DND-41 (cell line): ENCODE measurements at regions not wholly inside any gene's neighbourhood (a gene's known extent, or its start where the extent isn't known, plus 50 kb on each side); places are given as distances from the start of the nearest gene placed in this dataset.

Experiments used
- ATAC-seq: fragments of 200-7000 bp; cut with Tn5 transposase; 3 replicates; pipeline ENCODE4 v1.9.1; 2021; ENCODE audit warnings: low read depth; ENCODE audit not compliant: insufficient read depth
- DNase-seq: peaks from one replicate; pipeline ENCODE4 v3.0.0-alpha.2; 2020
- H2AFZ ChIP-seq: 2 replicates; pipeline ENCODE4 v1.6.0; 2012; ENCODE audit warnings: low read depth, low read length
- H3K27ac ChIP-seq: 2 replicates; pipeline ENCODE4 v1.5.1; 2012; ENCODE audit warnings: low read length, inconsistent platforms
- H3K27me3 ChIP-seq: fragments of 200-600 bp; sonication (generic); 2 replicates; pipeline ENCODE4 v1.6.0; 2012; ENCODE audit warnings: low read length, mild to moderate bottlenecking, inconsistent platforms; ENCODE audit not compliant: insufficient read depth, poor library complexity
- H3K36me3 ChIP-seq: 2 replicates; pipeline ENCODE4 v1.5.1; 2012; ENCODE audit warnings: low read length, inconsistent platforms; ENCODE audit not compliant: insufficient read depth
- H3K4me1 ChIP-seq: 2 replicates; pipeline ENCODE4 v1.5.1; 2012; ENCODE audit warnings: mild to moderate bottlenecking, low read length; ENCODE audit not compliant: insufficient read depth
- H3K4me2 ChIP-seq: 2 replicates; pipeline ENCODE4 v1.6.0; 2012; ENCODE audit warnings: mild to moderate bottlenecking, moderate library complexity, low read length, inconsistent platforms; ENCODE audit not compliant: insufficient read depth
- H3K4me3 ChIP-seq, 2 experiments: fragments of 200-600 bp in 1 of 2; shearing (Covaris generic) in 1 of 2; 2 replicates each; pipeline ENCODE4 v1.5.1; 2012 to 2016; ENCODE audit warnings: inconsistent platforms in 2 of 2, low read length in 2 of 2, mild to moderate bottlenecking in 2 of 2, low read depth in 1 of 2, moderate library complexity in 1 of 2
- H3K79me2 ChIP-seq: 2 replicates; pipeline ENCODE4 v1.6.0; 2012; ENCODE audit warnings: low read length, inconsistent platforms; ENCODE audit not compliant: insufficient read depth
- H3K9ac ChIP-seq: 2 replicates; pipeline ENCODE4 v1.6.0; 2012; ENCODE audit warnings: low read depth, mild to moderate bottlenecking, inconsistent platforms, low read length, moderate library complexity
- H3K9me3 ChIP-seq: 2 replicates; pipeline ENCODE4 v1.5.1; 2012; ENCODE audit warnings: low read length, moderate library complexity, mild to moderate bottlenecking, inconsistent platforms; ENCODE audit not compliant: insufficient read depth, severe bottlenecking
- H4K20me1 ChIP-seq: 2 replicates; pipeline ENCODE4 v1.6.0; 2012; ENCODE audit warnings: low read length; ENCODE audit not compliant: insufficient read depth
- EZH2 ChIP-seq: IDR thresholded peaks from 3 replicates; pipeline ENCODE4 v1.6.1; 2012; ENCODE audit warnings: borderline replicate concordance, low read depth, mild to moderate bottlenecking, moderate library complexity, low read length, inconsistent platforms; ENCODE audit not compliant: severe bottlenecking
- TF ChIP-seq, protein P1 (sequence below): IDR thresholded peaks from 2 replicates; pipeline ENCODE4 v1.5.1; 2012; ENCODE audit warnings: borderline replicate concordance, low read length, moderate library complexity, mild to moderate bottlenecking; ENCODE audit not compliant: poor library complexity, severe bottlenecking; ENCODE audit errors: extremely low read depth

DNA sequence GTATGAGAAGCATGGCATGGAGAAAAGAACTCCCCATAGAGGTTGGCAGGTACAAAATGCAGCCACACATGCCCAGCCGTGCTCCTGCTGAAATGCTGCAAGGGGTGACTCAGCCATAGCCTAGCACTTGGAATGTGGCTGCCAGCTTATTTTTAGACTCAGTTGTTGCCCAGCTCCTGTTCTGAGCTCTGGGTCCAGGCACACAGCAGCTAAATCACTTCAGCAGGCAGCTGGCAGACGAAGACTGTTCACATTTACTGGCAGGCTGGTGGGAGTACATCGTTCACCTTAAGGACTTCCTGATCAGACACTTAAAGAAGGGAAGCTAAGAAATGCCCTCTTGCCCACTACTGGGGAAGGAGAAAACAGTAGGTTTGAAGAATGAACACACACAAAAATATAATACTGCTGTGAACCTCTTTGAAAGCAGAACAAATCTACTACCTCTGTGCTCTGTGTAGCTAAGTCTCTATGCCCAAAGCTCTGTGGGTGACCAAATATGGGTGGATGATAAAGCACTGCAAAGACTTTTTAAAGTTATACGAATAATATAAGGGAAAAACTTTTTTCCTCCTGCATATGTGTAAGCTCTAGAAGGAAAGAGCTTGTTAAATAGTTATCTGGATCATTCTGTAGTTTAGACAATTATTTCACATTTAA lies 146.1 kb downstream of the LNPK start:
- Histone ChIP-seq H3K9ac (no peak overlapping the region), H3K79me2 (no peaks in the 10 kb centered on the region), H3K4me1 (no peaks in the 10 kb centered on the region), H4K20me1 (no peaks in the 10 kb centered on the region), H3K4me3 (no peak overlapping the region), H3K27ac (no peak overlapping the region), H3K4me2 (no peak overlapping the region), H2AFZ (no peak overlapping the region), H3K36me3 (no peaks in the 10 kb centered on the region), H3K27me3 (peaks cover 4% of the 10 kb centered on the region), H3K9me3 (no peaks in the 10 kb centered on the region)
- TF ChIP-seq EZH2, result no peak
- TF ChIP-seq, protein P1, sequence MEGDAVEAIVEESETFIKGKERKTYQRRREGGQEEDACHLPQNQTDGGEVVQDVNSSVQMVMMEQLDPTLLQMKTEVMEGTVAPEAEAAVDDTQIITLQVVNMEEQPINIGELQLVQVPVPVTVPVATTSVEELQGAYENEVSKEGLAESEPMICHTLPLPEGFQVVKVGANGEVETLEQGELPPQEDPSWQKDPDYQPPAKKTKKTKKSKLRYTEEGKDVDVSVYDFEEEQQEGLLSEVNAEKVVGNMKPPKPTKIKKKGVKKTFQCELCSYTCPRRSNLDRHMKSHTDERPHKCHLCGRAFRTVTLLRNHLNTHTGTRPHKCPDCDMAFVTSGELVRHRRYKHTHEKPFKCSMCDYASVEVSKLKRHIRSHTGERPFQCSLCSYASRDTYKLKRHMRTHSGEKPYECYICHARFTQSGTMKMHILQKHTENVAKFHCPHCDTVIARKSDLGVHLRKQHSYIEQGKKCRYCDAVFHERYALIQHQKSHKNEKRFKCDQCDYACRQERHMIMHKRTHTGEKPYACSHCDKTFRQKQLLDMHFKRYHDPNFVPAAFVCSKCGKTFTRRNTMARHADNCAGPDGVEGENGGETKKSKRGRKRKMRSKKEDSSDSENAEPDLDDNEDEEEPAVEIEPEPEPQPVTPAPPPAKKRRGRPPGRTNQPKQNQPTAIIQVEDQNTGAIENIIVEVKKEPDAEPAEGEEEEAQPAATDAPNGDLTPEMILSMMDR, result no peak
- DNase-seq (no peak), ATAC-seq (no peak)

- DNase-seq (no peak), ATAC-seq (no peak)
- Histone ChIP-seq H2AFZ (no peak overlapping the region), H3K4me3 (no peak overlapping the region), H3K4me2 (no peak overlapping the region), H4K20me1 (no peaks in the 10 kb centered on the region), H3K9me3 (no peaks in the 10 kb centered on the region), H3K79me2 (no peaks in the 10 kb centered on the region), H3K27ac (no peak overlapping the region), H3K9ac (no peak overlapping the region), H3K36me3 (no peaks in the 10 kb centered on the region), H3K4me1 (no peaks in the 10 kb centered on the region), H3K27me3 (peaks cover 4% of the 10 kb centered on the region)
- no peak for TF ChIP-seq EZH2
- TF ChIP-seq, protein P1, result no peak
Measured at GRCh38 chr2:175855236-175855635, 146.8 kb downstream of the LNPK start.

- no peak for TF ChIP-seq EZH2
- TF ChIP-seq, protein P1, result no peak
- no peak overlapping the region for H3K4me3 ChIP-seq
- H2AFZ ChIP-seq, result no peak overlapping the region
- no peaks in the 10 kb centered on the region for H3K36me3 ChIP-seq
- no peaks in the 10 kb centered on the region for H3K79me2 ChIP-seq
- H3K4me2 ChIP-seq, result no peak overlapping the region
- H3K4me1 ChIP-seq, result no peaks in the 10 kb centered on the region
- H3K9ac ChIP-seq, result no peak overlapping the region
- DNase-seq (no peak), ATAC-seq (no peak)
- H3K27me3 ChIP-seq, result peaks cover 4% of the 10 kb centered on the region
- H3K9me3 ChIP-seq, result no peaks in the 10 kb centered on the region
- no peaks in the 10 kb centered on the region for H4K20me1 ChIP-seq
- H3K27ac ChIP-seq, result no peak overlapping the region
Measured at GRCh38 chr2:175854665-175855064, 147.4 kb downstream of the LNPK start.
